Neural cell (in vitro differentiated cells): ENCODE measurements at regions not wholly inside any gene's neighbourhood (a gene's known extent, or its start where the extent isn't known, plus 50 kb on each side); places are given as distances from the start of the nearest gene placed in this dataset.

Experiments used
- CTCF ChIP-seq: fragments of 450-650 bp; IDR thresholded peaks from 2 replicates; pipeline ENCODE4 v1.5.1; 2014; ENCODE audit warnings: antibody characterized with exemption, mild to moderate bottlenecking, moderate library complexity; ENCODE audit not compliant: poor library complexity, severe bottlenecking
- EP300 ChIP-seq: fragments of 450-650 bp; conservative IDR thresholded peaks from 2 replicates; pipeline ENCODE4 v1.6.1; 2014; ENCODE audit warnings: antibody characterized with exemption, mild to moderate bottlenecking, moderate library complexity; ENCODE audit not compliant: poor library complexity, severe bottlenecking
- MXI1 ChIP-seq: fragments of 450-650 bp; conservative IDR thresholded peaks from 2 replicates; pipeline ENCODE4 v1.6.1; 2014; ENCODE audit warnings: antibody characterized with exemption, mild to moderate bottlenecking; ENCODE audit not compliant: poor library complexity, severe bottlenecking
- RAD21 ChIP-seq: fragments of 450-650 bp; conservative IDR thresholded peaks from 2 replicates; pipeline ENCODE4 v1.6.1; 2014; ENCODE audit warnings: antibody characterized with exemption, mild to moderate bottlenecking, moderate library complexity
- REST ChIP-seq: IDR thresholded peaks from 2 replicates; pipeline ENCODE4 v1.6.1; 2012; ENCODE audit warnings: borderline replicate concordance

GRCh38 chr6:25014791-25015560, 79.2 kb upstream of the RIPOR2 start:
- peak; percentile 7 for TF ChIP-seq CTCF
- TF ChIP-seq EP300: peak; percentile 95
- TF ChIP-seq MXI1: peak; percentile 87
- TF ChIP-seq RAD21: peak; percentile 61
- TF ChIP-seq REST: peak; percentile 93
